Coronary artery (tissue), 2 donors: ENCODE measurements at regions not wholly inside any gene's neighbourhood (a gene's known extent, or its start where the extent isn't known, plus 50 kb on each side); places are given as distances from the start of the nearest gene placed in this dataset.

ENCODE experiments used
- DNase-seq: peaks from one replicate; pipeline ENCODE4 v3.0.0-alpha.2; 2017; ENCODE audit warnings: low spot score
- H3K27ac ChIP-seq, 2 donors: fragments of 200-600 bp; sonication (generic); one replicate each; pipeline ENCODE4 v1.5.1; 2016 to 2019
- H3K4me3 ChIP-seq: fragments of 200-600 bp; sonication (generic); 2 replicates; pipeline ENCODE4 v1.5.1; 2016; ENCODE audit warnings: mild to moderate bottlenecking, moderate library complexity
- CTCF ChIP-seq: fragments of 200-600 bp; sonication (generic); IDR thresholded peaks from one replicate; pipeline ENCODE4 v1.5.1; 2019; ENCODE audit warnings: antibody characterized with exemption

DNA sequence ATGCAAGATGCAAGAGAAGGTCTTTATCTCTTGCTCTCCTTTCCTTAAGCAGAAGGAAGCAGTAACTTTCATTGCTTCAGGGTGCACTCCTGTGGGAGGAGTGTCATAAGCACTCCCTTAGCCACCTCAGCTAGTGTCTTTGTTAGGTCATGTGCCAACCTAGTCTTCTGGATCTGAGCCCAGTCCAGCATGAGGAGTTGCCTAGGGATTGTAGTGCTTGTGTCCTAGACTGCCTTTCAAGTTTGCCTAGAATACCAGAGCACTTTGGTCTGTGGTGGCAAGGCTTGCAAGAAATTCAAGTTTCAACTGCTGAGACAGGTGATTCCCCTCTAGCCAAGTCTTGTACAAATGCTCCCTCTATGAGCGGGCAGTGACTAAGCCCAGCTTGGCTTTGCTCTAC is 633.6 kb downstream of the ZNF385D start:
- DNase-seq = no peak
- no peak for TF ChIP-seq CTCF
- Histone ChIP-seq H3K27ac (no peak overlapping the region), H3K4me3 (no peak overlapping the region)

- TF ChIP-seq CTCF = no peak
- H3K4me3 ChIP-seq = no peak overlapping the region
- no peak for DNase-seq
- H3K27ac ChIP-seq = no peak overlapping the region
Measured at GRCh38 chr3:21109056-21109455, 642.0 kb downstream of the ZNF385D start.

GRCh38 chr3:21105784-21106183 is 645.2 kb downstream of the ZNF385D start:
- no peak for TF ChIP-seq CTCF
- no peak overlapping the region for H3K27ac ChIP-seq
- no peak for DNase-seq
- H3K4me3 ChIP-seq = no peak overlapping the region

DNA sequence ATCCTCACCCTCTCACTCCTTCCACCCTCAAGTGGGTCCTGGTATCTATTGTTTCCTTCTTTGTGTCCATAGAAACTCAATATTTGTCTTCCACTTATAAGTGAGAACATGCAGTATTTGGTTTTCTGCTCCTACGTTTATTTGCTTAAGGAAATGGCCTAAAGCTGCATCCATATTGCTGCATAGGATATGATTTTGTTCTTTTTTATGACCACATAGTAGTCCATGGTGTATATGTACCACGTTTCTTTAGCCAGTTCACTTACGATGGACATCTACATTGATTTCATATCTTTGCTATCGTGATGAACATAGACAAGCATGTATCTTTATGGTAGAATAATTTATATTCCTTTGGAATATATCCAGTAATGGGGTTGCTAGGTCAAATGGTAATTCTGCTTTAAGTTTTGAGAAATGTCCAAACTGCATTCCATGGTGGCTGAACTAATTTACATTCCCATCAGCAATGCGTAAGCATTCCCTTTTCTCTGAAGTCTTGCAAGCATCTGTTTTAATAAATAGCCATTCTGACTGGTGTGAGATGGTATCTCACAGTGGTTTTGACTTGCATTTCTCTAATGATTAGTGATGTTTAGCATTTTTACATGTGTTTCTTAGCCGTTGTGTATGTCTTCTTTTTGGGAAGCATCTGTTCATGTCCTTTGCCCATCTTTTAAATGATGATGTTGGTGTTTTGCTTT is 650.2 kb downstream of the ZNF385D start:
- no peak for TF ChIP-seq CTCF
- H3K4me3 ChIP-seq = no peak overlapping the region
- no peak for DNase-seq

GRCh38 chr3:21094686-21095085 is 656.3 kb downstream of the ZNF385D start:
- TF ChIP-seq CTCF = no peak
- no peak overlapping the region for H3K27ac ChIP-seq
- no peak for DNase-seq
- no peak overlapping the region for H3K4me3 ChIP-seq

More for the DNA sequence above, 650.2 kb downstream of the ZNF385D start:
- H3K27ac ChIP-seq = no peak overlapping the region

- TF ChIP-seq CTCF = no peak
- Histone ChIP-seq H3K4me3 (no peak overlapping the region), H3K27ac (no peak overlapping the region)
- no peak for DNase-seq
Measured at GRCh38 chr3:21073561-21073960, 677.4 kb downstream of the ZNF385D start.

GRCh38 chr3:21067031-21067813 is 683.8 kb downstream of the ZNF385D start:
- Histone ChIP-seq H3K4me3 (no peak overlapping the region), H3K27ac (no peak overlapping the region)
- no peak for TF ChIP-seq CTCF
- no peak for DNase-seq
